VCaP (cell line): ENCODE measurements at regions not wholly inside any gene's neighbourhood (a gene's known extent, or its start where the extent isn't known, plus 50 kb on each side); places are given as distances from the start of the nearest gene placed in this dataset.
"Not testable (repeated sequence)": the region's sequence is repeated elsewhere in the genome, so short reads cannot be mapped to it uniquely, and the experiment has no call there.

Source experiments
- H3K27ac ChIP-seq: fragments of 450-650 bp; 2 replicates; pipeline ENCODE4 v1.5.1; 2017
- CTCF ChIP-seq: fragments of 450-650 bp; conservative IDR thresholded peaks from 2 replicates; pipeline ENCODE4 v1.5.1; 2017; ENCODE audit warnings: mild to moderate bottlenecking, moderate library complexity

- H3K27ac ChIP-seq: no peak overlapping the region
- no peak for TF ChIP-seq CTCF
Measured at GRCh38 chr17:14580499-14580898, 279.6 kb downstream of the HS3ST3B1 start.

GRCh38 chr17:14579716-14580115 lies 278.8 kb downstream of the HS3ST3B1 start:
- TF ChIP-seq CTCF: no peak
- H3K27ac ChIP-seq: no peak overlapping the region

GRCh38 chr17:14575471-14575953 lies 274.6 kb downstream of the HS3ST3B1 start:
- no peak overlapping the region for H3K27ac ChIP-seq
- no peak for TF ChIP-seq CTCF

GRCh38 chr17:14560325-14560724 lies 259.4 kb downstream of the HS3ST3B1 start:
- not testable (repeated sequence) for H3K27ac ChIP-seq

GRCh38 chr17:14559264-14560119 lies 258.6 kb downstream of the HS3ST3B1 start:
- TF ChIP-seq CTCF: no peak
- no peak overlapping the region for H3K27ac ChIP-seq

GRCh38 chr17:14557480-14557879 lies 256.6 kb downstream of the HS3ST3B1 start:
- H3K27ac ChIP-seq: no peak overlapping the region
- no peak for TF ChIP-seq CTCF

- TF ChIP-seq CTCF: no peak
Measured at GRCh38 chr17:14553847-14554246, 253.0 kb downstream of the HS3ST3B1 start.

GRCh38 chr17:14552306-14552705 lies 251.4 kb downstream of the HS3ST3B1 start:
- no peak for TF ChIP-seq CTCF
- no peak overlapping the region for H3K27ac ChIP-seq

More at GRCh38 chr17:14553847-14554246, 253.0 kb downstream of the HS3ST3B1 start:
- H3K27ac ChIP-seq: no peak overlapping the region
